ENCODE measurements at regions not wholly inside any gene's neighbourhood (a gene's known extent, or its start where the extent isn't known, plus 50 kb on each side); places are given as distances from the start of the nearest gene placed in this dataset.

- no peak for TF ChIP-seq L3MBTL2 (conservative IDR thresholded peaks at IDR 0.05)
- no peak for TF ChIP-seq CTBP1 (IDR thresholded peaks at IDR 0.05; ENCODE audit: borderline replicate concordance)
- TF ChIP-seq ELF4 (IDR thresholded peaks at IDR 0.05), result no peak
- no peak for TF ChIP-seq NFRKB (IDR thresholded peaks at IDR 0.05)
- no peak for TF ChIP-seq TARDBP (IDR thresholded peaks at IDR 0.05)
- no peak for TF ChIP-seq SUZ12 (IDR thresholded peaks at IDR 0.05)
Measured at GRCh38 chr1:5002676-5003075, 348.3 kb downstream of the AJAP1 start.

All from HEK293T (cell line).